Panc1 (cell line): ENCODE measurements at regions not wholly inside any gene's neighbourhood (a gene's known extent, or its start where the extent isn't known, plus 50 kb on each side); places are given as distances from the start of the nearest gene placed in this dataset.

ENCODE experiments used
- CTCF ChIP-seq: fragments of 450-650 bp; IDR thresholded peaks from 2 replicates; pipeline ENCODE4 v1.5.1; 2017; ENCODE audit warnings: mild to moderate bottlenecking
- POLR2AphosphoS5 ChIP-seq: IDR thresholded peaks from 2 replicates; pipeline ENCODE4 v1.6.1; 2012; ENCODE audit warnings: mild to moderate bottlenecking, low read depth, low read length, moderate library complexity
- TCF7L2 ChIP-seq: IDR thresholded peaks from 2 replicates; pipeline ENCODE4 v1.6.1; 2011; ENCODE audit warnings: mild to moderate bottlenecking, low read depth, low read length, inconsistent platforms

GRCh38 chr5:105687493-105687892 is 1983.2 kb downstream of the EFNA5 start:
- TF ChIP-seq CTCF, result no peak
- TF ChIP-seq TCF7L2, result no peak
- no peak for TF ChIP-seq POLR2AphosphoS5
